HG02884 (cell line): ENCODE measurements at regions not wholly inside any gene's neighbourhood (a gene's known extent, or its start where the extent isn't known, plus 50 kb on each side); places are given as distances from the start of the nearest gene placed in this dataset.
"Not testable (repeated sequence)": the region's sequence is repeated elsewhere in the genome, so short reads cannot be mapped to it uniquely, and the experiment has no call there.

Experiments used
- ATAC-seq: cut with Tn5 transposase; IDR thresholded peaks from one replicate; pipeline ENCODE4 v1.9.1; 2021; ENCODE audit warnings: mild to moderate bottlenecking, moderate library complexity; ENCODE audit not compliant: unreplicated experiment

DNA sequence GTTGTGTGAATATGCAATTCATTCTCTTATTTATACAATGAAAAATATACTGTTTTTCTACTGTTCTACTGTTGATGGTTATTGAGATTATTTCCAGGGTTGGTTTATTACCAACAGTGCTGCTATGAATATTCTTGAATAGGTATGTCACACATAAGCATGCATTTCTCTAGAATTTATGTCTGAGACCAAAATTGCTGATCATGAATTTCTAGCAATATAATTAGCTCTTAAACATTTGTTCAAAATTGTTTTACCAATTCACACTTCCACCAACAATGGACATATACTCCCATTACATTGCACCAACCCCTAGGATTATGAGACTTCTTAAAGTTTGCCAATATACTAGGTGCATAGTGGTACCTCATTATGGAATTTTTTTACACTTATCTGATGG lies 164.1 kb upstream of the KCNQ5 start:
- ATAC-seq, result no peak

DNA sequence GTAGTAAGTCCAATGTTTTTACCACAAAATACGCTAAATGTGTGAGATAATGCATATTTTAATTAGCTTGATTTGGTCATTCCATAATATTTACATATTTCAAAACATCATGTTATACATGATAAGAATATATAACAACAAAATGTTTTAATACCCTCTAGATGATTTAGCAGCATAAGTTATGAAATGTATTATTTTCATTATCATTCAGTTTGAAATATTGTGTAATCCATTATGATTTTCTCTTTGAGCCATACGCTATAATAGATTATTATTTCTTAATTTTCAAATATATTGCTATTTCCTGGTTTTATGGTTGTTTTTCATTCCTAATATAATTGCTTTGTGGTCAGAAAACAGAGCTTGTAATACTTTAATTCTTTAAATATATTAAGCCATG lies 163.3 kb upstream of the KCNQ5 start:
- ATAC-seq, result no peak

DNA sequence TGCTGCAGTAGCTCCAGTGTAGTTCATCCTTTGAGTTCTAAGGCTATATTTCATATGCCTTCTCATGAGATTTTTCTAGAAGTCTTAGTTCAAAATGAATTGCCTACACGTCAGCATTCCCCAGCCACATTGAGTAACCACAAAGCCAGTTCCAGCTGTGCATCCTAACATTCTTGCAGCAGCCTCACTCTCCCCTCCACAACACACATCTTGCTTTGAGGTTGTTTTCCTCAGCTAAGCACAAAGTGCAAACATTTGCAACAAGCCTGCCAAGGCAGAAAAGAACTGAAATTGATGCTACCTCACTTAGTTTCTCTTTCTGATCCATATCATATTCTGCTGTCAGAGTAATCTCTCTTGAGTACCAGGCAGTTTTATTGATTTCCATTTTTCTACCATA lies 160.7 kb upstream of the KCNQ5 start:
- ATAC-seq, result no peak

- no peak for ATAC-seq
These were observed 157.6 kb upstream of the KCNQ5 start for GRCh38 chr6:72464246-72464645.

DNA sequence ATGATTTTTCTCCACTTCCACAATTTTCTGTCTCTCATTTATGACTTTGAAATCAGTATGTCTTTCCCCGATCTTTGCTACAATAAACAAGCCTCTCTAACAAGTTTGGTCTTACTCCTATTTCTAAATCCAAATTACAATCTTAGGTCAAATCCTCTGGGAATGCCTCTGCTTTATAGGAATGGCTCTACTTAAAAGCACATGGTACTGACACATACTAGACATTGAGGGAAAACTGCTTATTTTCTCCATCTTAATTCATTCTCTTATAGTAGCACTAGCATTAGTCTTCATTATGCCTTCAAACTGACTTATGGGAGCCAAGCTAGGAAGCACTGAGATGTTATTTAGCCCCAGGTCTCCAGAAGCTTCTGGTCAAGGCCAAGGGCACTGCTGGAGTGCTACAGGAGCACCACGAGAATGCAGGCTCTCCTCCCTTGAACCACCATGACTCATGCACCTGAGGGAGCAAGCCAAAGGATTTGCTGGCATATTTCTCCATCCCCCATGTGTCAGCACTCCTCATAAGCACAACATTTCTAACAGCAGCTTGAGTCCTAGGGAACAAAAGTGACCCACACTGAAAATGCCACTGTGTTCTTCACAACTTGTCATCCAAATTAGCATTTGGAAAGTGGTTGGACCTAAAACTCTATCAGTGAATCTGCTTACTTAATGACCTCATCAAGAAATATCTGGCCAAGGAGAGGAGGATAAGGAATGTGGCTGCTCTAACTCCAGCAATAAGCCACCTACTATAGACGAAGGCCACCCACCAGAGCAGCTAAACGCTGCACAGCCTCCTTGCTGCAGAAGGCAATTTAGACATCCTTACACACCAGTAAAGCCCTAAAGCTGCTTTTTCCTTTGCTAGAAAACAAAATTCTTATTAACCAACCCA lies 156.8 kb upstream of the KCNQ5 start:
- ATAC-seq, result no peak

GRCh38 chr6:72466471-72466870 lies 155.4 kb upstream of the KCNQ5 start:
- no peak for ATAC-seq

DNA sequence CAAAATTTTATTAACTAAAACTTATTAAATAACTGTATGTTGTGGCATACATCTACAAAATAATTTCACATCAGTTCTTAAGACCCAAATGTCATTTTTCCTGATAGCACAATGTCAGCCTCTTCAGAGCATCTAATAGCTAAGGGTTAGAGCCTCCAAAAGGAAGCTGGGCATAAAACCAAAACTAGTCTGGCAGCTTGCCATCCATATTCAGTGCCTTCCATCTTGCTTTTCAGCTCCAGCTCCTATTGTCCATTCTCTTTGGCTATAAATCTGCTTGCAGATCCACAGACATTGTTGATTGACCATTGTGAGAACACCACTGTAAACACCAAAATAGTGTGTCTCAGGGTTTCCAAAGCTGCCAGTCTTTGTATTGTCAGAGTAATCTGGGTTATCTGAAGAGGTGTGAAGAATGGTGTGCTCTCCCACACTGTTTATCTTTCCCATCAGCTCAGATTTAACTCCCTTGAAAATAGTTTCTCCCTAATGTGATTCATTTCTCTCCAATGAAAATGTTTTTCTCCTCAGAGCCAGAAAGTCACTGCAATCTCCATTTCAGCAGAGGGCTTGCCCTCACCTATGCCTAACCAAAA lies 154.8 kb upstream of the KCNQ5 start:
- no peak for ATAC-seq

DNA sequence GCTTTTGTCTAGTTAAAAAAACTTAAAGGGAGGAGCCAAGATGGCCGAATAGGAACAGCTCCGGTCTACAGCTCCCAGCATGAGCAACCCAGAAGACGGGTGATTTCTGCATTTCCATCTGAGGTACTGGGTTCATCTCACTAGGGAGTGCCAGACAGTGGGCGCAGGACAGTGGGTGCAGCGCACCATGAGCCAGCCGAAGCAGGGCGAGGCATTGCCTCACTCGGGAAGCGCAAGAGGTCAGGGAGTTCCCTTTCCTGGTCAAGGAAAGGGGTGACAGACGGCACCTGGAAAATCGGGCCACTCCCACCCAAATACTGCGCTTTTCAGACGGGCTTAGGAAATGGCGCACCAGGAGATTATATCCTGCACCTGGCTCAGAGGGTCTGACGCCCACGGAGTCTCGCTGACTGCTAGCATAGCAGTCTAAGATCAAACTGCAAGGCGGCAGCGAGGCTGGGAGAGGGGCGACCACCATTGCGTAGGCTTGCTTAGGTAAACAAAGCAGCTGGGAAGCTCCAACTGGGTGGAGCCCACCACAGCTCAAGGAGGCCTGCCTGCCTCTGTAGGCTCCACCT lies 152.4 kb upstream of the KCNQ5 start:
- ATAC-seq, result not testable (repeated sequence)

GRCh38 chr6:72476051-72476450 lies 145.8 kb upstream of the KCNQ5 start:
- ATAC-seq, result no peak

DNA sequence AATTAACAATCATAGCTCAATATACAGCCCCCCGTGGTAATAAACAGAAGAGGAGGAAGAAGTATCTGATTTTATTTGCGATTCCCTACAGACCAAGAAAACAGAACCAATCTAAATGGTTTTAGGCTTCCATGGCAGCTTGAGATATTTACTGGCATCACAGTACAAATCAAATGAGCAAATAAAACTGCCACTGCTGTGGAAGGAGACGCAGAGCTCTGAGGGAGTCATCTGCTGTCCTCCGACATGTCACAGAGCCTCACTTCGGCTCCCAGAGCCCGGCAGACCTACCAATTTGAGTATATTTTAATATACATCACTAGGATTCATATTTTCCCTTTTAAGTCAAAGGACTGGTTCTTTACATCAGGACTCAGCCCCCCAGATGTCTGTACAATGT lies 145.2 kb upstream of the KCNQ5 start:
- ATAC-seq, result no peak

GRCh38 chr6:72495441-72495840 lies 126.4 kb upstream of the KCNQ5 start:
- ATAC-seq, result no peak

DNA sequence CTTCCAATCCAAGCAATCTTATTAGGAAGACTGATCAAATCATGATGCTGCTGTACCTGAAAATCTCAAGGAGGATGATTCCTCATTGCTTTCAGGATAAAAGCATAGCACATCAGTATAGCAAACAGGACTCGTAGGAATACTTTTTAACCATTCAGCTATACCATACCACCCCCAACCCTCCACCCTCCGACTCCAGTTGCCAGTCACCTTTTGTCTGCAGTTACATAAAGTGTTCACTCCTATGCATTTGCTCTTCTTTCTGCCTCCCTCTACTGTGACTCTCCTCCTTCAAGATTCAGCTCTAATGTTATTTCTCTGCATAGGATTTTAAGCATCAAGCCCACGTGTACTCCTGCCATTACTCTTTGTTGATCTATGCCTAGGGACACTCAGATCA lies 124.7 kb upstream of the KCNQ5 start:
- no peak for ATAC-seq

GRCh38 chr6:72500669-72501068 lies 121.2 kb upstream of the KCNQ5 start:
- no peak for ATAC-seq

DNA sequence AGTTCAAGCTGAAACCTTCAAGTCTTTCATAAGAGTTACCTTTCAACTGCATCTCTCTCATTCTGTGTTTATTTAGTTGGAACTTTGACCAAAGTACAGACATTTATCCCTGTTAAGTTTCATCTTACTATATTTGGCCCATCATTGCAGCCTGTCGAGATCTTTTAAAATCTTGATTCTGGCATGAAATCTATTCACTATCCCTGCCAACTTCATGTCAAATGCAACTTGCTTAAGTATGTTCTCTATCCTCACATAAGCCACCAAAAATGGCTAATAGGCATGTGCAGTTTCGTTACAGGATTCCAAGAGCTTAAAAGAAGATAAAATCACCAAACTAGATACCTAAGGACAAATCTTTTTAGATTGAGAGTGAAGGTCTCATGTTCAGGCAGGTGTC lies 117.5 kb upstream of the KCNQ5 start:
- ATAC-seq, result no peak

GRCh38 chr6:72505446-72505845 lies 116.4 kb upstream of the KCNQ5 start:
- ATAC-seq, result no peak

- ATAC-seq, result no peak
These were observed 102.0 kb upstream of the KCNQ5 start for GRCh38 chr6:72519871-72520270.

DNA sequence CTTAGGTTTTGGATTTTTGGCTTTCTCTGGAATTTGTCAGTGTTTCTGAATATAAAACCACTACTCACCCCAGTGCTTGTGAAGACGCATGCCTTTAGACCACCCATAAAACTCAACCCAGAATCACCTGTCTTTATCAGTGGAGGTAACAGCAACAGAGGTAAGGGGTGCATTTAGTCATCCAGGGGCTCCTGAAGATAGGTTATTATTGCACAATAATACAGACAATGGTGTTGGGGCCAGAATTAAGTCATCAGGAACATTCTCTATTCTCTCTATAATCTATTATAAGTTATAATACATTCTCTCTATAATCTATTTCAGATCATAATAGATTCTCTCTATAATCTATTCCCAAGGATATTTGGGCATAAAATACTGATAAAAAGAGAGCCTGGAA lies 100.2 kb upstream of the KCNQ5 start:
- ATAC-seq, result no peak

- peak; percentile 66 for ATAC-seq
These were observed 99.1 kb upstream of the KCNQ5 start for GRCh38 chr6:72522735-72523141.

- no peak for ATAC-seq
These were observed 97.7 kb upstream of the KCNQ5 start for GRCh38 chr6:72524011-72524645.

DNA sequence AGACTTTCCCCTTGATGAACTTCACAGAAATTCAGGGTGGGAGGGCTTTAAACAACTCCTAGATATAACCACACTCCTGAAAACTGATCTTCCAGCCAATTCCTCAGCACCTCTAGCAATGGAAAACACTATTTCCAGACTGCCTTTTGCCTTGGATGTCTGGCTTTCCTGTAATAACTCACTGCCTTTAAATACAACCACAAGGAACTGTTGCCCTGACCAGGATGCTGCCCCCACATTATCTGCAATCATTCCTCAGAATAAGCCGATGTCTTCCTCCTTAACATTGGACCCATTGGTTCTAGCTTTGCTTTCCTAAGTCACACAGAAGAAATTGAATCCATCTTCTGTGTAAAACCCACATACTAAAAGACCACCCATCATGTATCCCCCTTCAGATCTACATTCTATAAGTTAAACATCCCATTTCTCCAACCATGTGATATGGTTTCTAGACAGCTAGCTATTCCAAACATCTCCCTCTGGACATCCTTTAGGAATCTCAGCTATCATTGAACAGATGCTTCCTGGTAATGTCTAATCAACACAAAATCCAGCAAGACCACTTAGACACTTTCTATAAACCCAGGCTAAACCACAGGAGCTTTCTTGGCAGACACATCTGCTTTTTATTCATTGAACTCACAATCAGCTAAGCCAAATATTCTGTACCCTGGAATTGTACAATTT lies 95.9 kb upstream of the KCNQ5 start:
- ATAC-seq, result no peak

DNA sequence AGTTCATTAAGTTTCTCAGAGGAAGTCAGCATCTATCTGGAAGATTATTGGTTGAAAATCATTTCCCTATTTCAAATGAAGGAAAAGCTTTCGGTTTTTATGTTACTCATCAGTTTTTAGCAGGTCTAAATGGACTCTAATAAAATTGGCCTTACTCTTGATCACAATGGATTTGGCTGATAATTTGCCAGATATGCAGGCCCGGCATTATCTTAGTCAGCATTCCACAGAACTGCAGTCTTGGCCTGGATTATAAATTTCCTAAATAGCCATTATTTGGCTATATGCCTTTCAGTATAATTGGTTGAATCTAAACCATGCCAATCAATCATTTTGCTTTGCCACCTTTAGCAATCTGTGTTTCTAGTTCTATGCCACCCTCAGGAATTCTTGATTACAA lies 91.7 kb upstream of the KCNQ5 start:
- no peak for ATAC-seq
